SU-DHL-6 (cell line): ENCODE measurements at regions not wholly inside any gene's neighbourhood (a gene's known extent, or its start where the extent isn't known, plus 50 kb on each side); places are given as distances from the start of the nearest gene placed in this dataset.

Source experiments
- CTCF ChIP-seq: fragments of 200-600 bp; sonication (generic); IDR thresholded peaks from one replicate; pipeline ENCODE4 v1.5.1; 2017; ENCODE audit warnings: antibody characterized with exemption, mild to moderate bottlenecking, low read length, moderate library complexity; ENCODE audit not compliant: insufficient read depth, poor library complexity, severe bottlenecking
- EZH2phosphoT487 ChIP-seq: fragments of 200-600 bp; sonication (generic), shearing (Covaris generic); conservative IDR thresholded peaks from 2 replicates; pipeline ENCODE4 v1.6.1; 2018; ENCODE audit warnings: mild to moderate bottlenecking, antibody characterized with exemption, low read length, moderate library complexity, mixed read lengths

DNA sequence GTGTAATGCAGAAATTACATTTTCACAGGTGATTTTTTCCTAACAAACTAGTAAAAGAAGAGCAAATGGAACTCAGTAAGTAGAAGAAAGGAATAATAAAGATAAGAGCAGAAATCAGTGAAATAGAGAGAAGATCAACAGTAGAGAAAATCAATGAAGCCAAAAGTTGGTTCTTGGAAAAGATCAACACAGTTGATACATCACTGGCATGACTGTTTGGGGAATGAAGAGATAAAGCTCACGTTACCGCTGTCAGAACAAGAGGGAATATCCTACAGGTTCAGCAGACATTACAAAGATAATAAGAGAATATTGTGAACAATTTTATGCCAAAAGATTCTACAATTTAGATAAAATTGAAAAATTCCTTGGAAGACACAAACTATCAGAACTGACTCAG lies 146.4 kb downstream of the ACTR3B start:
- no peak for TF ChIP-seq CTCF
- no peak for TF ChIP-seq EZH2phosphoT487
